Transverse colon (tissue), 4 donors: ENCODE measurements at regions not wholly inside any gene's neighbourhood (a gene's known extent, or its start where the extent isn't known, plus 50 kb on each side); places are given as distances from the start of the nearest gene placed in this dataset.
A peak's percentile ranks its signal among the peaks of the same experiment; 100 is the strongest.

Experiments
- EP300 ChIP-seq: sonication (generic); formaldehyde crosslinking; IDR thresholded peaks from one replicate; pipeline ENCODE4 v1.6.1; 2017; ENCODE audit warnings: antibody characterized with exemption, low read depth
- POLR2A ChIP-seq: fragments of 450-650 bp; IDR thresholded peaks from one replicate; pipeline ENCODE4 v1.6.1; 2016; ENCODE audit warnings: antibody characterized with exemption, mild to moderate bottlenecking, moderate library complexity
- POLR2AphosphoS5 ChIP-seq, 3 donors: sonication (generic); formaldehyde crosslinking; IDR thresholded peaks; one replicate each; pipeline ENCODE4 v1.6.1; 2016; ENCODE audit warnings: antibody characterized with exemption in 3 of 3
- TF ChIP-seq, protein P1 (sequence below), 5 experiments: fragments of 200-600 bp in 3 of 5; fragments of 450-650 bp in 2 of 5; sonication (generic) in 3 of 5; IDR thresholded peaks; 1 replicate in 2 of 5; 2 replicates in 3 of 5; pipeline ENCODE4 v1.5.1; 2016 to 2017; ENCODE audit warnings: antibody characterized with exemption in 5 of 5, inconsistent platforms in 3 of 5, mild to moderate bottlenecking in 2 of 5, moderate library complexity in 1 of 5

- TF ChIP-seq EP300 (no peak), POLR2A (no peak), POLR2AphosphoS5 (IDR thresholded peaks at IDR 0.05) (no peak)
- TF ChIP-seq, protein P1, sequence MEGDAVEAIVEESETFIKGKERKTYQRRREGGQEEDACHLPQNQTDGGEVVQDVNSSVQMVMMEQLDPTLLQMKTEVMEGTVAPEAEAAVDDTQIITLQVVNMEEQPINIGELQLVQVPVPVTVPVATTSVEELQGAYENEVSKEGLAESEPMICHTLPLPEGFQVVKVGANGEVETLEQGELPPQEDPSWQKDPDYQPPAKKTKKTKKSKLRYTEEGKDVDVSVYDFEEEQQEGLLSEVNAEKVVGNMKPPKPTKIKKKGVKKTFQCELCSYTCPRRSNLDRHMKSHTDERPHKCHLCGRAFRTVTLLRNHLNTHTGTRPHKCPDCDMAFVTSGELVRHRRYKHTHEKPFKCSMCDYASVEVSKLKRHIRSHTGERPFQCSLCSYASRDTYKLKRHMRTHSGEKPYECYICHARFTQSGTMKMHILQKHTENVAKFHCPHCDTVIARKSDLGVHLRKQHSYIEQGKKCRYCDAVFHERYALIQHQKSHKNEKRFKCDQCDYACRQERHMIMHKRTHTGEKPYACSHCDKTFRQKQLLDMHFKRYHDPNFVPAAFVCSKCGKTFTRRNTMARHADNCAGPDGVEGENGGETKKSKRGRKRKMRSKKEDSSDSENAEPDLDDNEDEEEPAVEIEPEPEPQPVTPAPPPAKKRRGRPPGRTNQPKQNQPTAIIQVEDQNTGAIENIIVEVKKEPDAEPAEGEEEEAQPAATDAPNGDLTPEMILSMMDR (IDR thresholded peaks at IDR 0.05): peak; percentile 31 to 56 (median 41)
Observed at GRCh38 chr12:92408072-92408900, 262.6 kb upstream of the BTG1 start.
